Lower lobe of right lung (tissue), 2 donors: ENCODE measurements at regions not wholly inside any gene's neighbourhood (a gene's known extent, or its start where the extent isn't known, plus 50 kb on each side); places are given as distances from the start of the nearest gene placed in this dataset.

ENCODE experiments used
- ATAC-seq, 2 donors: fragments of 200-7000 bp; cut with Tn5 transposase; one replicate each; pipeline ENCODE4 v1.9.1; 2020 to 2022; ENCODE audit warnings: mild to moderate bottlenecking in 2 of 2, moderate library complexity in 2 of 2
- DNase-seq: peaks from one replicate; pipeline ENCODE4 v3.0.0-alpha.2; 2020
- H3K27ac ChIP-seq: fragments of 200-600 bp; one replicate; pipeline ENCODE4 v1.8.0; 2022
- H3K27me3 ChIP-seq: fragments of 200-600 bp; one replicate; pipeline ENCODE4 v1.8.0; 2022; ENCODE audit warnings: low read depth
- H3K36me3 ChIP-seq: fragments of 200-600 bp; one replicate; pipeline ENCODE4 v1.8.0; 2022; ENCODE audit warnings: mild to moderate bottlenecking
- H3K4me1 ChIP-seq: fragments of 200-600 bp; one replicate; pipeline ENCODE4 v1.8.0; 2022
- H3K4me3 ChIP-seq: fragments of 200-600 bp; one replicate; pipeline ENCODE4 v1.8.0; 2022; ENCODE audit warnings: mild to moderate bottlenecking
- H3K9me3 ChIP-seq: fragments of 200-600 bp; one replicate; pipeline ENCODE4 v1.8.0; 2022
- CTCF ChIP-seq: fragments of 200-600 bp; IDR thresholded peaks from one replicate; pipeline ENCODE4 v1.8.0; 2022; ENCODE audit warnings: antibody characterized with exemption, mild to moderate bottlenecking
- intact Hi-C: fragments of 100-400 bp; cut with DNase I; formaldehyde crosslinking; loops from one replicate; pipeline ENCODE4 v1.11.0; 2022
- donor health status: DM: no; HTN: yes; CAD: no; lungs with severe emphysema.

- H3K4me1 ChIP-seq: no peaks in the 10 kb centered on the region
- no peaks in the 10 kb centered on the region for H3K9me3 ChIP-seq
- no peak overlapping the region for H3K4me3 ChIP-seq
- H3K36me3 ChIP-seq: no peaks in the 10 kb centered on the region
- DNase-seq: no peak
- intact Hi-C loops: no loop called here
- H3K27me3 ChIP-seq: no peaks in the 10 kb centered on the region
- TF ChIP-seq CTCF: no peak
- H3K27ac ChIP-seq: no peak overlapping the region
- no peak for ATAC-seq
Observed at GRCh38 chr1:219560856-219561255, 52.0 kb downstream of the ZC3H11B start.

GRCh38 chr1:219559899-219560298 is 53.0 kb downstream of the ZC3H11B start:
- ATAC-seq: no peak
- H3K27me3 ChIP-seq: no peaks in the 10 kb centered on the region
- intact Hi-C loops: no loop called here
- TF ChIP-seq CTCF: no peak
- DNase-seq: no peak
- no peaks in the 10 kb centered on the region for H3K4me1 ChIP-seq
- H3K36me3 ChIP-seq: no peaks in the 10 kb centered on the region
- H3K27ac ChIP-seq: no peak overlapping the region
- no peak overlapping the region for H3K4me3 ChIP-seq
- H3K9me3 ChIP-seq: no peaks in the 10 kb centered on the region

- Histone ChIP-seq H3K4me3 (no peak overlapping the region), H3K27ac (no peak overlapping the region), H3K4me1 (no peaks in the 10 kb centered on the region), H3K27me3 (no peaks in the 10 kb centered on the region), H3K36me3 (no peaks in the 10 kb centered on the region), H3K9me3 (no peaks in the 10 kb centered on the region)
- ATAC-seq: no peak
- intact Hi-C loops: no loop called here
- DNase-seq: no peak
- TF ChIP-seq CTCF: no peak
Observed at GRCh38 chr1:219555806-219556205, 57.1 kb downstream of the ZC3H11B start.

- Histone ChIP-seq H3K36me3 (no peaks in the 10 kb centered on the region), H3K27ac (no peak overlapping the region), H3K27me3 (no peaks in the 10 kb centered on the region), H3K9me3 (no peaks in the 10 kb centered on the region), H3K4me3 (no peak overlapping the region), H3K4me1 (no peaks in the 10 kb centered on the region)
- intact Hi-C loops: no loop called here
- ATAC-seq (no peak), DNase-seq (no peak)
- TF ChIP-seq CTCF: no peak
Observed at GRCh38 chr1:219555031-219555692, 57.7 kb downstream of the ZC3H11B start.

- DNase-seq (no peak), ATAC-seq (no peak)
- Histone ChIP-seq H3K36me3 (no peaks in the 10 kb centered on the region), H3K9me3 (no peaks in the 10 kb centered on the region), H3K4me1 (no peaks in the 10 kb centered on the region), H3K27me3 (no peaks in the 10 kb centered on the region), H3K27ac (no peak overlapping the region), H3K4me3 (no peak overlapping the region)
- TF ChIP-seq CTCF: no peak
- intact Hi-C loops: no loop called here
Observed at GRCh38 chr1:219553934-219554502, 58.9 kb downstream of the ZC3H11B start.
